GM18868 (cell line): ENCODE measurements at regions not wholly inside any gene's neighbourhood (a gene's known extent, or its start where the extent isn't known, plus 50 kb on each side); places are given as distances from the start of the nearest gene placed in this dataset.
"Not testable (repeated sequence)": the region's sequence is repeated elsewhere in the genome, so short reads cannot be mapped to it uniquely, and the experiment has no call there.

ENCODE experiments used
- ATAC-seq: cut with Tn5 transposase; IDR thresholded peaks from one replicate; pipeline ENCODE4 v1.9.1; 2021; ENCODE audit warnings: mild to moderate bottlenecking, moderate library complexity; ENCODE audit not compliant: unreplicated experiment

- ATAC-seq: no peak
Observed at GRCh38 chr4:77496457-77496856, 109.2 kb upstream of the CXCL13 start.

DNA sequence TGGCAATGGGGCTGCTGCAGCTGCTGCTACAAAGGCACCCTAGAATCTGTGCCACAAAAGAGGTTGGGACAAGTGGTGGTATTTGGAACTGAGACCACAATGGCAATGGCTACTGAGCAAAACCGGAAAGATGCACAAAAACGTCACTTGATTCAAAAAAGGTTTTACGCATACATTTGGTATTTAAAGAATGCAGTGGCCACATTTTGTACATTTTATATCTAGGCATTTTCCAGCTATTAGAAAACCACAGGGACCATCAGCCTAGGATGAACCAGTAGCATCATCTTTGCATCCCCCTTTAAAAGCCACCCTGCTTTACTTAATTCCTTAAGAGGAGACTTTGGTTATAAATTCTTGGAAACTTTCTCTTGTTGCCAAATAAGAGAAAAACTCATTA lies 104.8 kb upstream of the CXCL13 start:
- no peak for ATAC-seq

- ATAC-seq: no peak
Observed at GRCh38 chr4:77501240-77501639, 104.4 kb upstream of the CXCL13 start.

DNA sequence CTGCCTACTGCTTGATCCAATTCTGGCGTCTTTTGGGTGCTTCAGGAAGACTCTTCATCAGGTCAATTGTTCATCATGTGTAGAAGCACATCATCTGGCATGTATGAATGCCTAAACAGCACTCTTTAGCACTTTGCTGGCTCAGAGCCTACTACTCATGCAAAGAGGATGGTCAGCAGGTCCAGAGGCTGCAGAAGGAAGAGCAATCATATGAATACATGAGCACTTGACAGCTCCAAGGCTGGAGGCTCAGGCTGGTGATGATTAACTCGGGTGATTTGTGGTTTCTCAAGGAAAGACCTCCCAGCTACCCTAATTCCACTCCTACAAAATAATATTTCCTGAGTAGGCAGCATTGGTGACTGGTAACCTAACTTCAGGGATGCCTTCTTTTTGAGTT lies 103.8 kb upstream of the CXCL13 start:
- no peak for ATAC-seq

DNA sequence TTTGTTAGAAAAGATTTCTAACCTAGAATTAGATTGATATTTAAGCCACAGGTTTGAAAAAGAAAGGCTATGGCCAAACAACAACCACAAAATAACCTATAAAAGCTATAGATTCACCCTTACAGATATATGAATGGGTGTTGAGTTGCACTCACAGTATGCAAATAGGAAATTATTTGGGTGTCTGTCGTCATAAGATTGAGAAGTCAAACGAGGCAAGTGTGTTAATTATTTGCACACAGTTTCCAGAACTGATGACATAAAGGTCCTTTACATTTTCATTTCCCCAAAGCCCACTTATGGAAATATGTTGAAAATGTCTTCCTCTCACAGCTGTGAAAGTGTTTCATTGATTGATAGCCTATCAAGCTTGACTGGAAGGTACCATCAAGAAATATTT lies 101.2 kb upstream of the CXCL13 start:
- no peak for ATAC-seq

DNA sequence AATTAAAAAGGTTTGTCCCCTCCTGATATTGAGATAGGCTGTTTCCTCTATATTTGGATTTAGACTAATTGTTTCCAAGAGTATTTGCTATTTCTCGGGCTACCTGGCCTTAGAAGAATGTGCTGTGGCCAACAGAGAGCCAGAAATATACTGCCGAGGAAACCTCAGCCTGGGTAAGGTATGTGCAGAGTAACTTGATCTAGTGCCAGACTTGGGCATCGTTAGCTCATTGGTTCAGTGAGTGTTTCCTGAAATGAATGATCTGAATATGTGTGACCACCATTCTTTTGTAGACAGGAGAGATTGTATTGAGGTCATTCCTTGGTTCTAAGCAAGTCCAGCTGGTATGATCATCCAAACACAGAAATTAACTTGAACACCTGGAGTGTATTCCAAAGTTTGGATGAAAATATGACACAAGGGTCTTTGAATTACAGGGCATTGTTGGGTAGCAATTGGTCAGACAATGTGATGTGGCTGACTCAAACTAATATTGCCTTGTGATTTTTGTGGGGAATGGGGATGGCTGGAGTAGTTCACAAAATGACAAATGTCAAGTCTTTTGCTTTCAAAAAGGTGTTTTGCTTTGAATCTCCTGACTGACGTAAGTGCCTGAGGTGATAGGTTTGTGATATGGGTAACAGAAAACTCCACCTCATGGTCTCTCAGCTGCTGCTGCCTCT lies 100.2 kb upstream of the CXCL13 start:
- no peak for ATAC-seq

- no peak for ATAC-seq
Observed at GRCh38 chr4:77505958-77506319, 99.7 kb upstream of the CXCL13 start.

DNA sequence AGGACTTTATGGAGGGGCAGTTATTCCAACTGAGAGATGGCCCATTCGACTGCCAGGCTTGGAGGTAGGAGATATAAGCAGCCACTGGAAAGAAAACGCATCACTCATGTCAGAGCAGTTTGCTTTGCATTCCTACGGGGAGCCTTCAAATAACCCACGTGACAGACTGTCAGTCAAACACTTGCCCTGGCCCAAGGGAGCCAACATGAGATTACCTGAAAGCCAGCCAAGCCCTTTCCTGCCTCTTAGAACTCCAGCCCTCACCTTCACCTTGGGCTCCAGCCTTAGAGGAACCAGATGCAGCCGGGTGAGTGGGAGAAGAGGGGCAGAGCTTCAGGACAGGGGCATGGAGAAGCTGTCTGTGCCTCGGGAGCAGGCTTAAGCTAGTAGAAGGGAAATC lies 95.3 kb upstream of the CXCL13 start:
- ATAC-seq: no peak

DNA sequence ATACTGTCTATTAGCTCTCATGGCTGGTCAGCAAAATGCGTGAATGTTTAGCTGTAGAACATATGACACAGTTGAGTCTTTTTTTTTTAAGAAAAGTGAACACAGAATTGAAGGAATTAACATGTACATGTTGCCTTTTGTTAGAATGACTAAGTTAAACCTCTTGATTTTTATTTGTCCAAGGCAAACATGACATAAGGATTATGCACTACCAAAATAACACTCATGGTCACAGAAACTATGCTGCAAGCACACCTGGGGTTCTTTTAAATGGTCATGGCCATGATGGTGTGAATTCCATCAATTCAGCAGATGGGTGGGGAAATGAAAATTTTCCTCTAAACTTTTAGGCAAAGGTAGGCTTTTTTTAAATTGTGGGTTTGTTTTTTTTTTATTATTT lies 80.1 kb upstream of the CXCL13 start:
- no peak for ATAC-seq

GRCh38 chr4:77527900-77528299 lies 77.7 kb upstream of the CXCL13 start:
- ATAC-seq: not testable (repeated sequence)

DNA sequence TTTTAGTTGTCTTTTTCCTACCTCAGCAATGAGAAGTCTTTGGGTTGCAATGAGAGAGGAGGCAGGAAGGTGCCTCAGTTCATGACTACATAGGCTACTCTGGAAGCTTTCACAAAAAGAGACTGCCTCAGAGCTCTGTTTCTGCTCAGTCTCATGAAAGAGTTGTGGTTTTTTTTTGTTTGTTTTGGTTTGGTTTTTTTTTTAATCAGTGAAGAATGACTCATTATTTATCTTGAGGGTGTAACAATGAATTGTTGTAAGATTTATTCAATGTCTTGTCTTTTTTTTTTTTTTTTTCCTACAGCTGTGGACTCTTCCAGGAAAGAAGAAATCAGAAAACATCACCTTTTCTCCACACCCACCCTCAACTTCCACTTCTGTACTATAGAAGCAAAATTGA lies 67.5 kb upstream of the CXCL13 start:
- ATAC-seq: peak; percentile 76

- ATAC-seq: no peak
Observed at GRCh38 chr4:77538574-77539157, 67.0 kb upstream of the CXCL13 start.
